ENCODE measurements at regions not wholly inside any gene's neighbourhood (a gene's known extent, or its start where the extent isn't known, plus 50 kb on each side); places are given as distances from the start of the nearest gene placed in this dataset.

GRCh38 chr10:44662051-44662450 is 249.1 kb upstream of the TMEM72 start:
- POLR2A ChIA-PET (ENCODE audit: unreplicated experiment), result no interaction called here
- Histone ChIP-seq H3K4me2 (no peak overlapping the region), H2AFZ (no peak overlapping the region), H3K9me2 (ENCODE audit: insufficient read depth) (no peaks in the 10 kb centered on the region), H3K79me2 (ENCODE audit: low read depth) (no peaks in the 10 kb centered on the region), H3K36me3 (ENCODE audit: low read depth) (no peaks in the 10 kb centered on the region), H3K27me3 (ENCODE audit: insufficient read depth, low read depth) (peaks cover 4% of the 10 kb centered on the region; the same call in 1 of the 2 replicates), H3K27ac (no peak overlapping the region), H3F3A (ENCODE audit: insufficient read depth, low read depth) (no peaks in the 10 kb centered on the region), H3K4me1 (replicated peaks; ENCODE audit: insufficient read depth) (no peaks in the 10 kb centered on the region), H4K20me1 (ENCODE audit: insufficient read depth) (no peaks in the 10 kb centered on the region), H3K9me3 (ENCODE audit: insufficient read depth, low read depth) (no peaks in the 10 kb centered on the region), H3K4me3 (no peak overlapping the region)
- BruUV-seq (replicated peaks), result no TSS peak
- intact Hi-C loops (cut with micrococcal nuclease; ENCODE audit: unreplicated experiment), result no loop called here
- CTCF ChIA-PET, result no interaction called here
- TF ChIP-seq CTCF (conservative IDR thresholded peaks at IDR 0.05) (no peak), EZH2 (IDR thresholded peaks at IDR 0.05; ENCODE audit: low read depth) (no peak)
- DNase-seq, result no peak

GRCh38 chr10:44668336-44668735 is 242.8 kb upstream of the TMEM72 start:
- Histone ChIP-seq H3K27me3 (ENCODE audit: insufficient read depth, low read depth) (no peaks in the 10 kb centered on the region), H3K27ac (no peak overlapping the region), H3K9me2 (ENCODE audit: insufficient read depth) (no peaks in the 10 kb centered on the region), H3F3A (ENCODE audit: insufficient read depth, low read depth) (no peaks in the 10 kb centered on the region), H4K20me1 (ENCODE audit: insufficient read depth) (no peaks in the 10 kb centered on the region), H2AFZ (no peak overlapping the region), H3K79me2 (ENCODE audit: low read depth) (no peaks in the 10 kb centered on the region), H3K36me3 (ENCODE audit: low read depth) (no peaks in the 10 kb centered on the region), H3K9me3 (ENCODE audit: insufficient read depth, low read depth) (peaks cover 2% of the 10 kb centered on the region; the same call in 1 of the 2 replicates), H3K4me1 (replicated peaks; ENCODE audit: insufficient read depth) (no peaks in the 10 kb centered on the region), H3K4me2 (no peak overlapping the region), H3K4me3 (no peak overlapping the region)
- DNase-seq, result no peak
- TF ChIP-seq CTCF (conservative IDR thresholded peaks at IDR 0.05) (no peak), EZH2 (IDR thresholded peaks at IDR 0.05; ENCODE audit: low read depth) (no peak)
- no TSS peak for BruUV-seq (replicated peaks)
- ChIA-PET CTCF (no interaction called here), POLR2A (ENCODE audit: unreplicated experiment) (no interaction called here)
- intact Hi-C loops (cut with micrococcal nuclease; ENCODE audit: unreplicated experiment), result no loop called here

- H2AFZ ChIP-seq, result no peak overlapping the region
- no peaks in the 10 kb centered on the region for H3K4me1 ChIP-seq (replicated peaks; ENCODE audit: insufficient read depth)
- H3K9me2 ChIP-seq (ENCODE audit: insufficient read depth), result no peaks in the 10 kb centered on the region
- CTCF ChIA-PET, result no interaction called here
- H4K20me1 ChIP-seq (ENCODE audit: insufficient read depth), result no peaks in the 10 kb centered on the region
- H3K79me2 ChIP-seq (ENCODE audit: low read depth), result no peaks in the 10 kb centered on the region
- H3K4me2 ChIP-seq, result no peak overlapping the region
- POLR2A ChIA-PET (ENCODE audit: unreplicated experiment), result no interaction called here
- H3F3A ChIP-seq (ENCODE audit: insufficient read depth, low read depth), result no peaks in the 10 kb centered on the region
- no peak for DNase-seq
- TF ChIP-seq CTCF (conservative IDR thresholded peaks at IDR 0.05) (no peak), EZH2 (IDR thresholded peaks at IDR 0.05; ENCODE audit: low read depth) (no peak)
- peaks cover 2% of the 10 kb centered on the region; the same call in 1 of the 2 replicates for H3K9me3 ChIP-seq (ENCODE audit: insufficient read depth, low read depth)
- intact Hi-C loops (cut with micrococcal nuclease; ENCODE audit: unreplicated experiment), result no loop called here
- H3K27ac ChIP-seq, result no peak overlapping the region
- BruUV-seq (replicated peaks), result no TSS peak
- H3K27me3 ChIP-seq (ENCODE audit: insufficient read depth, low read depth), result 0 out of 2 replicates have a peak, but pooled peaks cover 4% of the 10 kb centered on the region
- no peak overlapping the region for H3K4me3 ChIP-seq
- H3K36me3 ChIP-seq (ENCODE audit: low read depth), result no peaks in the 10 kb centered on the region
These were observed 239.8 kb upstream of the TMEM72 start for GRCh38 chr10:44671319-44671718.

All from PC-9 (cell line).